GM19328 (cell line): ENCODE measurements at regions not wholly inside any gene's neighbourhood (a gene's known extent, or its start where the extent isn't known, plus 50 kb on each side); places are given as distances from the start of the nearest gene placed in this dataset.

Experiments used
- ATAC-seq: cut with Tn5 transposase; IDR thresholded peaks from one replicate; pipeline ENCODE4 v1.9.1; 2021; ENCODE audit warnings: mild to moderate bottlenecking, moderate library complexity; ENCODE audit not compliant: unreplicated experiment

DNA sequence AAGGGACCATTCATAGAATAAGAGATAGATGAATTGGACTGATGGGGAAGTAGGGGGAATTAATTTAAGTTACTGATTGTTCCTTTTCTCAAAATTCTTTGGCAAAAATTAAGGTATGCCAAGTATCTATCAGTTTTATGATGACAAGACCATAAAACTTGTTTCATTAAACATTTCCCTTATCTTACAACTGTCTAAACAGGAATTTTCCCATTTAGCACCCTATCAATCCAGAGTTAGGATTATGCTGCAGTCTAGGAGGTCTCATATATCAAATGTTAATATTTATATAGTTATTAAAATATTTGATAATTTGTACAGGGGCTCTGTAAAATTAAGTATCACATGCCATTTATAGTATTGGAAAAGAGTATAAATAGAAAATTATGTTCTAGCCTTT is 51.5 kb upstream of the ARID1B start:
- no peak for ATAC-seq

GRCh38 chr6:156720691-156721685 is 56.2 kb upstream of the ARID1B start:
- ATAC-seq, result no peak

DNA sequence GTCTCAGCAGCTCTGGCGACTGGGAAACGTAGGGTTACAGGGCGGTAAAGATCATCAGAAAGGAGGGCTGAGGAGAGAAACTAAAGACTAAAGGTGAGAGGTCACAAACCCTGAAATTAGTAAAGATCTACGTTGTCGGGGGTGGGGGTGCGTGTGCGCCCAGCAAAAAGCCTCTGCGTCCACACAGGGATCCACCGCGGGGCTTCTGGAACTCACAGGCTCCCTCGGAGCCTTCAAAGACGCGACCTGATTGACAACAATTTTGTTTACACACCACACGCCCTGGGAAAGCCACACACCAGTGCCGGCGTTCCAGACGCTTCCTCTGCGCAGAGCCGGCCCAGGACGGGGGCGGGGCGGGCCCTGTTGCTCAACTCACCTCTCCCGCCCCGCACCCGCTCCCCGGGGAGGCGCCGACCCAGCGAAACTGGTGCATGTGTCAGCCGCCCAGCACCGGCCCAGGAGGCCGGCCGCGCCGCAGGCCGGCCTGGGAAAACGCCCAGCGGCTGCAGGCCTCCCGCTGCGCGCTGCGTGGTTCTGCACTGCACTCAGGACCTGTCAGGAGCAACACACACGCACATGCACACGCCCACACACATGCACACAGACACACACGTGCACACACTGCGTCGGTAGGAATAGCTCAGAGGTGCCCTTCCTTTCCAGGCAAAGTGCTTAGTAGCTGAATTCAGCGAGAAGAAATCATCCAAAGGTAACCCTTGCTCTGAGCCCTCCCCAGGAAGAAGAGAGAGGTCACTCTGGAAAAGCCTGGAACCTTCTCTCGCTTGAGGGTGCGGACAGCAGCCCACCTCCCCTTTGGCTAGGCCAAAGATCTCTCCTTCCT is 57.2 kb upstream of the ARID1B start:
- peak; percentile 78 for ATAC-seq

DNA sequence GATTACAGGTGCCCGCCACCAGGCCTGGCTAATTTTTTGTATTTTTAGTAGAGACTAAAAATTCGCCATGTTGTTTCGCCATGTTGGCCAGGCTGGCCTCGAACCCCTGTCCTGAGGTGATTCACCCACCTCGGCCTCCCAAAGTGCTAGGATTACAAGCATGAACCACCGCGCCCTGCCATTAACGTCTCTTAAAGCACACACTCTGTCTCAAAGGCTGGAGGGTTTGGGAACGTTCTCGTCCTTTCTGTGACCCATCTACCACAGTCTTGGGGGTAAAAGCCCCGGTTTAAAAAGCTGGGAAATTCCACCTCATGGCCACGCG is 57.8 kb upstream of the ARID1B start:
- ATAC-seq, result no peak

DNA sequence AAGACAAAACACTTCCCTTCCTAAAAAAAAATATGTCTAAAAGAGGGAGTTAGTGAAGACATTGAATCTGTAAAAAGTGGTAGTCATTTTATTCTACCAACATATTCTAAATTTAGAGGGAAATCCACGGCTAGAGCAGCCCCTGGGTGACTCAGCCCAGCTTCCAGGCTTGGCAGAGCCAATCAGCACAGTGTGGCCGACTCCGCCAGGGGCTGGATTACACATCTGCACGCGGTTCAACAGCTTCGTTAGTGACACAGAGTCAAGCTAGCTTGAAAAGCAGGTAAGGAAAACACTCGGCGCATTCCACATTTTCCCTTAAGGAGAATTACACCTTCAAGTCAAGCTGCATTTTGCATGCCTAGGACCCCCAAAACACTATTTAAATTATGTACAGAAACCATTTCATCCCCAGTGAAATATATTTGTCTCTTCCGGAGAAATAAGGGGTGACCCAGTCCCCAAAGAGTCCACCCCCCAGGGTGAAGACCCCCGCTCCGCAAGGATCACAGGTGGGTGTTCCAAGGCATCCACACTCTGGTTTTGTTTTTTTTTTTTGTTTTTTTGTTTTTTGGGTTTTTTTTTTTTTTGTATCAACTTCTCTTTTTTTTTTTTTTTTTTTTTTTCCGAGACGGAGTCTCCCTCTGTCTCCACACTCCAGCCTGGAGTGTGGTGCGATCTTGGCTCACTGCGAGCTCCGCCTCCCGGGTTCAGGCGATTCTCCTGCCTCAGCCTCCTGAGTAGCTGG is 58.4 kb upstream of the ARID1B start:
- no peak for ATAC-seq

DNA sequence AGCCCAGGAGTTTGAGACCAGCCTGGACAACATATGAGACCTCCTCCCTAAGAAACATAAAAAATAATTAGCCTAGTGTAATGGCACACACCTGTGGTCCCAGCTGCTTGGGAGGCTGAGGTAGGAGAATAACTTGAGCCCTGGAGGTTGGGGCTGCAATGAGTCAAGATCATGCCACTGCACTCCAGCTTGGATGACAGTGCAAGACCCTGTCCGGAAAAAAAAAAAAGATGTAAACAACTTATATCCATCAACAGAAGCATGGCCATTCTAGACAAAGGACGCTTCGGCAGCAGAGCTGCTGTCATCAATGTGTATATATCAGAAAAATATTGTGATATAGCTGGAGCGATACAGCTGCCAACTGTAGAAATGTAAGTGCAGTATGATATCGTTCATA is 59.6 kb upstream of the ARID1B start:
- ATAC-seq, result no peak

DNA sequence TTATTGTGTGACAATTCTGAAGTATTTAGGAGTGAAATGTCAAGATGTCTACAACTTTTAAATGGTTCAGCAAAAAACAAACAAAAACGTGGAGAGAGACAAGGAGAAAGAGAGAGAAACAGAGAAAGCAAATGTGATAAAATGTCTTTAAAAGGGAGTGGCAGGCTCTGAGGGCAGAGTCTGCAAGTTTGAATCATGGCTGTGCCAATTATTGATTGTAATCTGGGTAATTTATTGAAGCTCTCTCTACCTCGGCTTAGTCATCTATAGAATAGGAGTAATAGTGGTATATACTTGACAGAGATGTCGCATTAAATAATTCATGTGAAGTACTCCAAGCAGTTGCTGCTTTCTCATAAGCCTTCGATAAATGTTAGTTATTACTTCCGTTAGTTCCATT is 61.3 kb upstream of the ARID1B start:
- ATAC-seq, result no peak

GRCh38 chr6:156713548-156713947 is 63.6 kb upstream of the ARID1B start:
- ATAC-seq, result no peak

- no peak for ATAC-seq
These were observed 66.7 kb upstream of the ARID1B start for GRCh38 chr6:156710479-156710878.

GRCh38 chr6:156707818-156708217 is 69.4 kb upstream of the ARID1B start:
- no peak for ATAC-seq

DNA sequence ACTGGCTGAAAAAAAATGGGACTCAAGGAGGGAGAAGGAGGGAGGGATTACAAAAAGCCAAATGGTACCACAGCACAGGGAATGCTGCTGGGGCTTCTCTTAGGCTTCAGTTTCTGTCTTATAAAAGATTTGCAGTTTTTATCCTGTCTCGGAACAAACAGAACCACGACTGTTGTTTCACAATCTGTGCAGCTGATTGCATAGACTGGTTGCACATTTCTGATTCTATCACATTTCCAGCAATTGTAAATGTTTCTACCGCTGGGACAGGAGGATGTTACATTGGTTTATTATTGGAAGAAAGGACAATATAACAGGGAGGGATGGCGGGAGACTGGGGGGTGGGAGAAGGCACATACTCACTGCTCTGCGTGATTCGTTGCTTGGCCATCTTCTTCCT is 73.5 kb upstream of the ARID1B start:
- ATAC-seq, result no peak

- no peak for ATAC-seq
These were observed 75.2 kb upstream of the ARID1B start for GRCh38 chr6:156701966-156702365.

DNA sequence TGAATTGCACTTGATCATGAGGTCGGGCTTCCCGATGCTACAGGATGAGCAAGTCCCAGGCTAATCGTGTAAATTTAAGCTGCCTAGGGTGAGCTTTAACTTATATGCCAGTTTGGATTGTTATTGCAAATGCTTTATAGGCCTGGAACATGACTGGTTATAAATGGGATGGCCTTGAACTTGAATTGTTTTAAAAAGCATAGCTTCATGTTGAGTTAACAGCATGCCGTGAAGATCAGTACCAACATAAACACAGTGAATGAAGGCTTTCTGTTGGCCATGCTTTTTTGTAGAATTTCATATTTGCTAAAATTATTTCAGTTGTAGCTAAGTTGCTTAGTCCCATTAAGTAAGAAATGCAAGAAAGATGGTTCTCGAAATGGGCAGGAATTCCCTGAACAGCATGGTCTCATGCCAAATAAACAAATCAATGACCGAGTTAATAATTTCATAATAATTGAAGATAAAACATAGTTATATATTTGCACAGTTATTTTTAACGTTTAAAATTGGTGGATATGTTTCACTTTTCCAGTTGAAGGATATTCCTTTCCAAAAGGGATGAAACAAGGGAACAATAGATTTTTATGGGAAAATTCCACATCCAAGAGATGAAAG is 76.6 kb upstream of the ARID1B start:
- ATAC-seq, result no peak

GRCh38 chr6:156699935-156700334 is 77.2 kb upstream of the ARID1B start:
- no peak for ATAC-seq

DNA sequence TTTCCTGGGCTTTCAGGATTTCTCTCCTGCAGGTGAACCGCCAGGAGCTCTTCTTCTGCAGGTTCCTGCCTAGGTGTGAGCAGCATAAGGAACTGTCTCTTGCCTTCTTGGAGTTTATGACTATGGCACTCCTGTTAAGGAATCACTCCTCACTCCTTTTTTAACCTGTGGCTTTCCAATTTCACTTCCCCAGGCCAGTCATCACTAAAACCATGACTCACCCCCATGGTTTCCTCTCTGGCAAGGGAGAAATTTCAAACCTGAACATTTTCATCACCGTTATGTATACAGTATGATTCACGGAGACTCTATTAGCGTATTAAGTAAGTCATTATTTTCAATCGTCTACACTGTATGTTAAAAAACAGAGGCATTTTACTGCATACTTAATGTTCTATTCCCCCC is 78.2 kb upstream of the ARID1B start:
- ATAC-seq, result no peak

DNA sequence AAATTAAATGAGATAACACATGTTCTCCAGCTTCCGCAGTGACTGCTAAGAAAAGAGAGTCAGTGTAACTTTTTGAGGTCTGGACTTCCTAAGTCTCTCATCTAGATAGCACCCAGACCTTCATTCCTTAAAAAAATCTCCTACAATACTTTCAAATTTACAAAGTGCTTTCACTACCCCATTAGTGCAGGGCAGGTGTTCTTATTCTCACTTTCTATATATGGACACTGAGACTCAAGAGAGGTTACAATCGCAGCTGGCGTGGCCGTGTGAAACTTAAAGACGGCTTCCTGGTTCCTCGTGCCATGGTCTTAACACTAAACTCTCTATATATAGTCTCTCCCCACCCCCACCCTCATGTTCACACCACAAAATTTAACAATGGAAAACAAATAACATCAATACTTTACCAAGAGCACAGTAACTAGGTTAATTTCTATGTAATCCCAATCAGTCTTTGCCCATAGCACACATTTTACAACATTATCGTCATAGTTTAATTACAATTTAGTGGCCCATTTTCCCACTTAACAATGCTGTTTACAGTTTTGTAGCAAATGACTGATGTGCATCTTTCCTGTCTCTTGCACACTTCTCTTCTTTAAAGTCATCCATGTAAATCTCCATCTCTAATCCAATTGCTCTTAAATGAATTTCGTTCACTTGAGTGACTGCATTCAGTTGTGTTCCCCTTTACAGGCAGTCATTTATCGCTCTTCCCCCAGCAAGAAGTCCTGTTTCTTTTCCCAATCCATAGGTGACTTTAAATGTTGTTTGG is 78.8 kb upstream of the ARID1B start:
- peak; percentile 78 for ATAC-seq

- ATAC-seq, result peak; percentile 30
These were observed 79.8 kb upstream of the ARID1B start for GRCh38 chr6:156697225-156697830.

DNA sequence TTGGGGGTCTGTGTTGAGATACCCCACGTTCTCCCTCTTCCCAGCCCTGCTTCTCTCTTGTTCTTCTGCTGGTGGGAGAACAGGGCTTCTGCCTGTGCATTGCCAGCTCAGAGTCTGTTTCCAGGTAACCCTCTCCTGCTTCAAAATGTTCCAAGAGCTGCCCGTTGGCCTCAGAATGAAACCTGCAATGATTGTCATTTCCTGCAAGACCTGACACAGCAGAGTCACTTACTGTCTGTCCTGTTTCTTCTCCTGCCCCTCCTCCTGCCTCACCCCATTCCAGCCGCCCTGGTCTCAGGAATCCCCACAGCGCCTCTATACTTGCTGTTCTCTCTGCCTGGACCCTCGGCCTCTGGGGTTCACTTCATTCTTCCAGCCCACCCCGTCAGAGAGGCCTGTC is 81.4 kb upstream of the ARID1B start:
- no peak for ATAC-seq

GRCh38 chr6:156694679-156695078 is 82.5 kb upstream of the ARID1B start:
- no peak for ATAC-seq

GRCh38 chr6:156691018-156691417 is 86.2 kb upstream of the ARID1B start:
- ATAC-seq, result peak; percentile 54
